ENCODE measurements at regions not wholly inside any gene's neighbourhood (a gene's known extent, or its start where the extent isn't known, plus 50 kb on each side); places are given as distances from the start of the nearest gene placed in this dataset.
A peak's percentile ranks its signal among the peaks of the same experiment; 100 is the strongest.

- no peak for DNase-seq
Measured at GRCh38 chr4:122555216-122555615, 65.7 kb downstream of the IL21 start.

- no peak for DNase-seq
Measured at GRCh38 chr4:122553432-122553831, 67.4 kb downstream of the IL21 start.

- no peak for DNase-seq
Measured at GRCh38 chr4:122552898-122553297, 68.0 kb downstream of the IL21 start.

GRCh38 chr4:122548886-122549630 is 71.8 kb downstream of the IL21 start:
- no peak for DNase-seq

- DNase-seq, result peak in 1 of 2 experiments; percentile 32
Measured at GRCh38 chr4:122548452-122548851, 72.4 kb downstream of the IL21 start.

- DNase-seq, result no peak
Measured at GRCh38 chr4:122542411-122543236, 78.2 kb downstream of the IL21 start.

GRCh38 chr4:122541996-122542395 is 78.9 kb downstream of the IL21 start:
- DNase-seq, result peak in 1 of 2 experiments; percentile 28

- DNase-seq, result no peak
Measured at GRCh38 chr4:122540838-122541237, 80.0 kb downstream of the IL21 start.

- no peak for DNase-seq
Measured at GRCh38 chr4:122539861-122540465, 80.9 kb downstream of the IL21 start.

GRCh38 chr4:122537388-122538135 is 81.0 kb upstream of the IL2 start:
- DNase-seq, result no peak

- DNase-seq, result no peak
Measured at GRCh38 chr4:122536001-122536400, 79.5 kb upstream of the IL2 start.

GRCh38 chr4:122534776-122535175 is 78.3 kb upstream of the IL2 start:
- no peak for DNase-seq

GRCh38 chr4:122533841-122534240 is 77.3 kb upstream of the IL2 start:
- no peak for DNase-seq

- DNase-seq, result no peak
Measured at GRCh38 chr4:122532766-122533165, 76.2 kb upstream of the IL2 start.

- DNase-seq, result no peak
Measured at GRCh38 chr4:122531514-122531913, 75.0 kb upstream of the IL2 start.

- no peak for DNase-seq
Measured at GRCh38 chr4:122531038-122531437, 74.5 kb upstream of the IL2 start.

GRCh38 chr4:122528879-122529278 is 72.4 kb upstream of the IL2 start:
- no peak for DNase-seq

- DNase-seq, result no peak
Measured at GRCh38 chr4:122525865-122526264, 69.3 kb upstream of the IL2 start.

GRCh38 chr4:122524176-122524575 is 67.7 kb upstream of the IL2 start:
- no peak for DNase-seq

- no peak for DNase-seq
Measured at GRCh38 chr4:122522944-122523343, 66.4 kb upstream of the IL2 start.

GRCh38 chr4:122517345-122517744 is 60.8 kb upstream of the IL2 start:
- no peak for DNase-seq

GRCh38 chr4:122516376-122516775 is 59.9 kb upstream of the IL2 start:
- DNase-seq, result no peak

GRCh38 chr4:122514671-122515070 is 58.1 kb upstream of the IL2 start:
- DNase-seq, result no peak

Measured in activated CD4-positive, alpha-beta T cell treated with anti-CD3 and anti-CD28 coated beads, Interleukin-2, amount 50 U/mL, for 48 hours (primary cell).